ENCODE measurements at regions not wholly inside any gene's neighbourhood (a gene's known extent, or its start where the extent isn't known, plus 50 kb on each side); places are given as distances from the start of the nearest gene placed in this dataset.
A peak's percentile ranks its signal among the peaks of the same experiment; 100 is the strongest.

- ATAC-seq = no peak
- no peak for DNase-seq
- H3K36me3 Mint-ChIP-seq (ENCODE audit: insufficient read depth) = no peaks in the 10 kb centered on the region
These were observed 69.7 kb upstream of the ACKR3 start for GRCh38 chr2:236499691-236500578.

GRCh38 chr2:236501026-236501425 is 68.6 kb upstream of the ACKR3 start:
- no peaks in the 10 kb centered on the region for H3K4me1 Mint-ChIP-seq (ENCODE audit: low read depth)
- DNase-seq = no peak

More at GRCh38 chr2:236499691-236500578, 69.7 kb upstream of the ACKR3 start:
- H3K9me3 Mint-ChIP-seq = no peaks in the 10 kb centered on the region
- H3K4me3 Mint-ChIP-seq = no peak overlapping the region
- no peaks in the 10 kb centered on the region for H3K4me1 Mint-ChIP-seq (ENCODE audit: low read depth)
- peaks cover 22% of the 10 kb centered on the region for H3K27me3 Mint-ChIP-seq (ENCODE audit: low read depth)

GRCh38 chr2:236501531-236501930 is 68.1 kb upstream of the ACKR3 start:
- Mint-ChIP-seq H3K4me1 (ENCODE audit: low read depth) (no peaks in the 10 kb centered on the region), H3K4me3 (no peak overlapping the region), H3K9me3 (no peaks in the 10 kb centered on the region), H3K36me3 (ENCODE audit: insufficient read depth) (no peaks in the 10 kb centered on the region), H3K27me3 (ENCODE audit: low read depth) (peaks cover 33% of the 10 kb centered on the region)
- no peak for DNase-seq
- ATAC-seq = no peak

More at GRCh38 chr2:236501026-236501425, 68.6 kb upstream of the ACKR3 start:
- ATAC-seq = no peak
- H3K27me3 Mint-ChIP-seq (ENCODE audit: low read depth) = peaks cover 29% of the 10 kb centered on the region
- no peaks in the 10 kb centered on the region for H3K36me3 Mint-ChIP-seq (ENCODE audit: insufficient read depth)
- H3K4me3 Mint-ChIP-seq = no peak overlapping the region
- no peaks in the 10 kb centered on the region for H3K9me3 Mint-ChIP-seq

DNA sequence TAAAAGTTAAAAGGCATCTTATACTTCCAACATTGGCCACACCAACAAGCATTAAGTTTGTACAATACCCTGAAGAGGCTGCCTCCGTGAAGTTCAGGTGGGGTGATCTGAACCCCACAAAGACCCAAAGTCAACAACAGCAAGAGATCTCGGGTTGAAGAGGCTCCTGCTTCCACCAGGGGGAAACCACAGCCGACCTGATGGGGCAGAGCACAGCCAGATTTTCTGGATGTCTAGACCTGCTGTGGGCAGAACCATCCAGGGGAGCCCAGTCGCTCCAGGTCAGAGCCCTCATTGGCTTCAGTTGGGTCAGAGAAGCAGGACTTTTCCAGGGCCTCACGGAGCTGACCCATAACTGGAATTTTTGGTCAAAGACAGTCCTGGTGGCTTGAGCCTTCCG is 66.5 kb upstream of the ACKR3 start:
- Mint-ChIP-seq H3K27me3 (ENCODE audit: low read depth) (peaks cover 44% of the 10 kb centered on the region), H3K4me3 (no peak overlapping the region), H3K36me3 (ENCODE audit: insufficient read depth) (no peaks in the 10 kb centered on the region), H3K4me1 (ENCODE audit: low read depth) (peaks cover 8% of the 10 kb centered on the region), H3K9me3 (no peaks in the 10 kb centered on the region)
- ATAC-seq = no peak
- no peak for DNase-seq

DNA sequence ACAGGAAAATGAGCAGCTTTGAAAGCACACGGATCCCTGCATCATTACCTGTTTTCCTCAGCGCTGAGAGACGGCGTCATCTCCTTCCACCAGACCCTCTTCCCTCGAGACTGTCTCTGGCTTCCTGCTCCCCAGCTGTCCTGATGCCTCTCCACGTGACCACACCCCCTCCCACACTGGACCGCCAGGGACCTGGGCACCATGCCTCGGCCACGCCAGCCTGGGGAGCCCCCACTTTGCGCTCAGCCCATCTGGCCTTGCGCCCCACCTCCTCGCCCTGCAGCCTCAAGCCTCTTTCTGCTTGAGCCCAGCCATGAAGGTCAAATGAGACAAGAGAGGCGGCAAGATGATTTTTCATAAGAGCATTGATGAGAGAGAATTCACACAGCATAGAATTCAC is 66.0 kb upstream of the ACKR3 start:
- no peak for DNase-seq
- H3K27me3 Mint-ChIP-seq (ENCODE audit: low read depth) = peaks cover 46% of the 10 kb centered on the region

DNA sequence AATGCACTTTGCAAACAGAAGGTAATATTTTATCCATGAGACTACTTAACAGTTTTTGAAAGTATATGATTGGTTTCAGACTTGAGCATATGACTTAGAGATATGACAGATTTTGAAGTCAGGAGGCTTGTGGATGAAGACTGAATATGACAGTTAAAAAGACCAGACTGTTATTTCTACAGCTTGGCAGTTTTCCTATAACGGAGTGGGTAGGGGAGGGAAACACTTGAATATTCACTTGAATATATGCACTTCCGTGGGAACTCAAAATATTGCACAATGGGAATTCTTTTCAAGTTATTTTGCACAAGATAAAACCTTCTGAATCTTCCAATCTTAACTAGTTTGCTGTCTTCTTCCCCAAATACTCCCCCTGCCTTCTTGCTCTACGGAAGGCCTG is 64.6 kb upstream of the ACKR3 start:
- Mint-ChIP-seq H3K9me3 (no peaks in the 10 kb centered on the region), H3K4me1 (ENCODE audit: low read depth) (peaks cover 11% of the 10 kb centered on the region), H3K4me3 (no peak overlapping the region), H3K36me3 (ENCODE audit: insufficient read depth) (no peaks in the 10 kb centered on the region), H3K27me3 (ENCODE audit: low read depth) (peaks cover 38% of the 10 kb centered on the region)
- ATAC-seq = no peak
- DNase-seq = no peak

More for the DNA sequence above, 66.0 kb upstream of the ACKR3 start:
- no peaks in the 10 kb centered on the region for H3K9me3 Mint-ChIP-seq
- H3K4me1 Mint-ChIP-seq (ENCODE audit: low read depth) = peaks cover 8% of the 10 kb centered on the region
- ATAC-seq = no peak
- no peak overlapping the region for H3K4me3 Mint-ChIP-seq
- H3K36me3 Mint-ChIP-seq (ENCODE audit: insufficient read depth) = no peaks in the 10 kb centered on the region

- Mint-ChIP-seq H3K4me3 (no peak overlapping the region), H3K4me1 (ENCODE audit: low read depth) (peaks cover 11% of the 10 kb centered on the region), H3K9me3 (no peaks in the 10 kb centered on the region), H3K27me3 (ENCODE audit: low read depth) (peaks cover 38% of the 10 kb centered on the region), H3K36me3 (ENCODE audit: insufficient read depth) (no peaks in the 10 kb centered on the region)
- ATAC-seq (no peak), DNase-seq (no peak)
These were observed 64.0 kb upstream of the ACKR3 start for GRCh38 chr2:236505648-236506047.

DNA sequence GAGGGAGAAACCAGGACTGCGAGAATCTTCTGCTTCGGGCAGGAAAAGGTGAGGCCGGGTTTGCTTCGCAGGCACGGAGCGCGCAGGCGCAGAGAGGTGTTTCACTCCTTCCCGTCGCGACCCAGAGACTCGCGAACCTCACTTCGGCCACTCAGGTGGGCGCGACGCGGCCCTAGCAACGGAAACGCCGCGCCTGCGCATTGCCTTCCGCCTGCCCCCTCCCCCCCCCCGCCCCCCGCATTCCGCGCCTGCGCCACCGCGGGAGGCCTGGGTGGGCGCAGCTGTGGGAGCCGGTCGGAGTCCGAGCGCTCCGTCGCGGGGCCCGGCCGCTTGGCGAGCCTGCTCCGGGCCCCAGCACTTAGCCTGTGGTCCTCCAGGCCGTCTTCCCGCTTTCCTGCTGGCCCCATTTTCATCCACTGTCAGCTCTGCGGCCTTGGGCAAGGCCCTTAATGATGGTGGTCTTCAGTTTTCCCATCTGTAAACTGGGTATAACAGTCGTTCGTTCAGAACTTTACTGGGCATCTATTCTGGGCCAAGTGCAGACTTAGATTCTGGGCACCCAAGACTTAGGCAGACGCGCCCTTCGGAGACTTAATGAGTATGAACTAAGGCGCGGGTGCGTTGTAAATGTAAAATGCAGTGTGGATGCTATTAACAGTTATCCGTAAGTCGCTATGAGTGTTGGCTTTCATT is 62.1 kb upstream of the ACKR3 start:
- Mint-ChIP-seq H3K4me1 (ENCODE audit: low read depth) (peaks cover 11% of the 10 kb centered on the region), H3K27me3 (ENCODE audit: low read depth) (peaks cover 33% of the 10 kb centered on the region), H3K36me3 (ENCODE audit: insufficient read depth) (no peaks in the 10 kb centered on the region), H3K9me3 (no peaks in the 10 kb centered on the region), H3K4me3 (peak overlapping the region; percentile 71)
- peak; percentile 76 to 84 for ATAC-seq
- DNase-seq = peak; percentile 38

DNA sequence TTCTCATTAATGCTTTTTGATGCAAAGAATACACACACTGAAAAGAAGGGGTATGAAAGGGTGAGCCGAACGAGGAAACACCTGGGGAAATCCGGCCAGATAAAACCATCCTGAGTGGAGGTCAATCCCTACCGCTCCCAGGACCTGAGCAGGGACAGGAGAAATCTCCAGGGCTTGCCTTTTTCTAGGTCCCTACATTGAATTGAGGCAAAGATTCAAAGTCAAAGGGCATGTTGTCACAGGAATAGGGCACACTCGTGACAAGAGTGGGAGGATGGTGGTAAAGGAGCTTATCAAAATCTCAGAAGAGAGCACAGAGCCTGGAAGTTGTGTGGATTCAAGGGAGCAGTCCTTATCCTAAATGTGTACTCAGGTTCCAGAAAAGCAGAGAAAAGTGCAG is 61.2 kb upstream of the ACKR3 start:
- Mint-ChIP-seq H3K9me3 (no peaks in the 10 kb centered on the region), H3K4me1 (ENCODE audit: low read depth) (peaks cover 11% of the 10 kb centered on the region), H3K27me3 (ENCODE audit: low read depth) (peaks cover 33% of the 10 kb centered on the region), H3K36me3 (ENCODE audit: insufficient read depth) (no peaks in the 10 kb centered on the region), H3K4me3 (peak overlapping the region; percentile 22)
- DNase-seq = no peak
- no peak for ATAC-seq

- H3K4me3 Mint-ChIP-seq = no peak overlapping the region
- DNase-seq = no peak
- H3K36me3 Mint-ChIP-seq (ENCODE audit: insufficient read depth) = no peaks in the 10 kb centered on the region
- H3K27me3 Mint-ChIP-seq (ENCODE audit: low read depth) = peaks cover 25% of the 10 kb centered on the region
- ATAC-seq = no peak
- peaks cover 11% of the 10 kb centered on the region for H3K4me1 Mint-ChIP-seq (ENCODE audit: low read depth)
- H3K9me3 Mint-ChIP-seq = no peaks in the 10 kb centered on the region
These were observed 59.6 kb upstream of the ACKR3 start for GRCh38 chr2:236510034-236510433.

GRCh38 chr2:236511266-236511665 is 58.4 kb upstream of the ACKR3 start:
- Mint-ChIP-seq H3K9me3 (no peaks in the 10 kb centered on the region), H3K4me1 (ENCODE audit: low read depth) (peaks cover 11% of the 10 kb centered on the region), H3K36me3 (ENCODE audit: insufficient read depth) (no peaks in the 10 kb centered on the region), H3K4me3 (no peak overlapping the region), H3K27me3 (ENCODE audit: low read depth) (peaks cover 16% of the 10 kb centered on the region)
- no peak for ATAC-seq
- DNase-seq = no peak

DNA sequence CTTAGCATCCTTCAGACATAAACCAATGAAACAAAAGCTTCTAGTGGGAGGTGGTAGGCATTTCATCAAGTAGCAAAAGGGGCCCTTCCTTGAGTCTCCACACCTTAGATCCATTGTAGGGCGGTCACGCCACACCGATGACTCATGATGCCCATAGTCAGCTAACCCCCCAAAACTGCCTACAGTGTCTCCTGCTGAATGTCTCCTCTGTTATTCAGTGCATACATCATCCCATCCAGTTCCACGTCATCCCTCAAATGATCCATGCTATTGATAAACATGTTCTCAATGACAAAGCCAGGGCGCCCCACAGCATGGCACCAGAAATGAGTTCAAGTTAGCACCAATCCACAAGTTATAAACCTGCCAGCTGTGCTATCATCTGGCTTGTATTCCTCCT is 57.4 kb upstream of the ACKR3 start:
- Mint-ChIP-seq H3K9me3 (no peaks in the 10 kb centered on the region), H3K4me3 (no peak overlapping the region), H3K4me1 (ENCODE audit: low read depth) (peaks cover 6% of the 10 kb centered on the region), H3K27me3 (ENCODE audit: low read depth) (peaks cover 6% of the 10 kb centered on the region), H3K36me3 (ENCODE audit: insufficient read depth) (no peaks in the 10 kb centered on the region)
- DNase-seq = no peak
- no peak for ATAC-seq

- peak; percentile 58 for DNase-seq
- Mint-ChIP-seq H3K9me3 (no peaks in the 10 kb centered on the region), H3K36me3 (ENCODE audit: insufficient read depth) (no peaks in the 10 kb centered on the region), H3K27me3 (ENCODE audit: low read depth) (peaks cover 3% of the 10 kb centered on the region), H3K4me3 (no peak overlapping the region), H3K4me1 (ENCODE audit: low read depth) (peaks cover 2% of the 10 kb centered on the region)
- peak; percentile 95 to 97 for ATAC-seq
These were observed 56.7 kb upstream of the ACKR3 start for GRCh38 chr2:236512902-236513435.

GRCh38 chr2:236513956-236514355 is 55.7 kb upstream of the ACKR3 start:
- H3K9me3 Mint-ChIP-seq = no peaks in the 10 kb centered on the region
- DNase-seq (no peak), ATAC-seq (no peak)
- no peaks in the 10 kb centered on the region for H3K36me3 Mint-ChIP-seq (ENCODE audit: insufficient read depth)
- no peaks in the 10 kb centered on the region for H3K27me3 Mint-ChIP-seq (ENCODE audit: low read depth)
- peaks cover 2% of the 10 kb centered on the region for H3K4me1 Mint-ChIP-seq (ENCODE audit: low read depth)
- no peak overlapping the region for H3K4me3 Mint-ChIP-seq

Measured in activated T-cell treated with anti-CD3 and anti-CD28 coated beads, Interleukin-2, amount 50 U/mL, for 4 hours (primary cell).